SK-N-SH (cell line): ENCODE measurements at regions not wholly inside any gene's neighbourhood (a gene's known extent, or its start where the extent isn't known, plus 50 kb on each side); places are given as distances from the start of the nearest gene placed in this dataset.

Experiments
- CTCF ChIA-PET: fragments of 300-600, 350-600 bp; formaldehyde crosslinking; extraction: SDS; loops from one replicate; lab custom pipeline; 2021; lab: Yijun Ruan, JAX
- POLR2A ChIA-PET: fragments of 350-600 bp; sonication (Branson Sonifier 250); formaldehyde crosslinking; extraction: SDS; loops from one replicate; lab custom pipeline; 2020; ENCODE audit warnings: antibody characterized with exemption, inconsistent platforms; lab: Yijun Ruan, JAX
- DNase-seq: peaks from one replicate; pipeline ENCODE4 v3.0.0; 2012
- H2AFZ ChIP-seq: fragments of 200-600 bp; sonication (generic); 2 replicates; pipeline ENCODE4 v1.8.1; 2016; ENCODE audit warnings: antibody characterized with exemption, mild to moderate bottlenecking, low read depth
- H3F3A ChIP-seq: fragments of 200-600 bp; sonication (generic); replicated peaks from 2 replicates; pipeline ENCODE3; 2016; ENCODE audit warnings: antibody characterized with exemption, mild to moderate bottlenecking; ENCODE audit not compliant: insufficient read depth
- H3K27ac ChIP-seq, 2 experiments: fragments of 200-500 bp in 1 of 2; fragments of 200-600 bp in 1 of 2; sonication (Bioruptor generic) in 1 of 2; sonication (generic), shearing (Covaris generic) in 1 of 2; 2 replicates each; pipeline versions ENCODE4 v1.5.1 to v1.6.1; 2014 to 2016; ENCODE audit warnings: low read depth in 2 of 2, inconsistent platforms in 1 of 2, low read length in 1 of 2, mild to moderate bottlenecking in 1 of 2, mixed read lengths in 1 of 2
- H3K27me3 ChIP-seq: fragments of 200-600 bp; sonication (generic), shearing (Covaris generic); 2 replicates; pipeline ENCODE4 v1.6.1; 2016; ENCODE audit warnings: mixed run types; ENCODE audit not compliant: insufficient read depth
- H3K36me3 ChIP-seq, 2 experiments: fragments of 200-500 bp in 1 of 2; fragments of 200-600 bp in 1 of 2; sonication (Bioruptor generic) in 1 of 2; sonication (generic) in 1 of 2; replicated peaks in 1 of 2; 2 replicates each; pipeline versions ENCODE3 to v1.5.1; 2014 to 2016; ENCODE audit warnings: low read length in 1 of 2, mild to moderate bottlenecking in 1 of 2; ENCODE audit not compliant: insufficient read depth in 2 of 2, control insufficient read depth in 1 of 2
- H3K4me1 ChIP-seq, 2 experiments: fragments of 200-500 bp in 1 of 2; fragments of 200-600 bp in 1 of 2; sonication (Bioruptor generic) in 1 of 2; sonication (generic), shearing (Covaris generic) in 1 of 2; 2 replicates each; pipeline versions ENCODE4 v1.5.1 to v1.6.1; 2014 to 2016; ENCODE audit warnings: low read depth in 1 of 2, low read length in 1 of 2, mixed run types in 1 of 2; ENCODE audit not compliant: insufficient read depth in 2 of 2, control insufficient read depth in 1 of 2
- H3K4me2 ChIP-seq: fragments of 200-600 bp; sonication (generic), shearing (Covaris generic); 2 replicates; pipeline ENCODE4 v1.6.1; 2017; ENCODE audit warnings: mixed run types
- H3K4me3 ChIP-seq, 2 experiments: fragments of 200-500 bp in 1 of 2; fragments of 200-600 bp in 1 of 2; sonication (Bioruptor generic) in 1 of 2; sonication (generic), shearing (Covaris generic) in 1 of 2; 2 replicates each; pipeline versions ENCODE4 v1.5.1 to v1.8.1; 2014 to 2016; ENCODE audit warnings: low read depth in 2 of 2, inconsistent platforms in 1 of 2, low read length in 1 of 2, mild to moderate bottlenecking in 1 of 2, mixed read lengths in 1 of 2, moderate library complexity in 1 of 2
- H3K79me2 ChIP-seq: fragments of 200-600 bp; sonication (generic); 2 replicates; pipeline ENCODE4 v1.8.1; 2017; ENCODE audit warnings: mild to moderate bottlenecking; ENCODE audit not compliant: insufficient read depth
- H3K9ac ChIP-seq: fragments of 200-600 bp; sonication (generic); 2 replicates; pipeline ENCODE4 v1.6.1; 2017; ENCODE audit warnings: mixed run types
- H3K9me2 ChIP-seq: fragments of 200-600 bp; sonication (generic); 2 replicates; pipeline ENCODE4 v1.6.1; 2017; ENCODE audit warnings: mixed run types
- H3K9me3 ChIP-seq: fragments of 200-600 bp; sonication (generic); 2 replicates; pipeline ENCODE4 v1.6.1; 2017; ENCODE audit warnings: mixed run types, mild to moderate bottlenecking, moderate library complexity
- H4K20me1 ChIP-seq: fragments of 200-600 bp; sonication (generic); 2 replicates; pipeline ENCODE4 v1.6.1; 2017; ENCODE audit warnings: mild to moderate bottlenecking, mixed run types; ENCODE audit not compliant: insufficient read depth
- CHD2 ChIP-seq: fragments of 150-350 bp; IDR thresholded peaks from 2 replicates; pipeline ENCODE4 v1.6.1; 2018; ENCODE audit warnings: low read length; ENCODE audit not compliant: partially characterized antibody
- CTCF ChIP-seq: fragments of 200-600 bp; sonication (generic); IDR thresholded peaks from 2 replicates; pipeline ENCODE4 v1.6.1; 2017; ENCODE audit warnings: antibody characterized with exemption, mild to moderate bottlenecking, moderate library complexity
- ELF1 ChIP-seq: IDR thresholded peaks from 2 replicates; pipeline ENCODE4 v1.4.0; 2012
- EP300 ChIP-seq, 2 experiments: IDR thresholded peaks; 2 replicates each; pipeline versions ENCODE4 v1.4.0 to v1.6.1; 2012; ENCODE audit warnings: borderline replicate concordance in 1 of 2, low read depth in 1 of 2, low read length in 1 of 2
- EZH2phosphoT487 ChIP-seq: fragments of 200-600 bp; sonication (generic); IDR thresholded peaks from 2 replicates; pipeline ENCODE4 v1.6.1; 2017; ENCODE audit warnings: low read depth, mixed run types, mild to moderate bottlenecking, antibody characterized with exemption, moderate library complexity, borderline replicate concordance
- FOXJ3 ChIP-seq: sonication (generic); formaldehyde crosslinking; IDR thresholded peaks from 2 replicates; pipeline ENCODE4 v1.5.1; 2020; ENCODE audit warnings: mild to moderate bottlenecking, missing genetic modification reagents
- MEF2A ChIP-seq: IDR thresholded peaks from 2 replicates; pipeline ENCODE4 v1.4.0; 2012; ENCODE audit warnings: low read depth, borderline replicate concordance
- MXI1 ChIP-seq: IDR thresholded peaks from 2 replicates; pipeline ENCODE4 v1.6.1; 2012; ENCODE audit warnings: mild to moderate bottlenecking, low read depth, low read length, improper control_type of control experiment
- PBX3 ChIP-seq: IDR thresholded peaks from 2 replicates; pipeline ENCODE4; 2012
- RAD21 ChIP-seq: IDR thresholded peaks from 2 replicates; pipeline ENCODE4 v1.6.1; 2012; ENCODE audit warnings: mild to moderate bottlenecking, low read length
- REST ChIP-seq: IDR thresholded peaks from 2 replicates; pipeline ENCODE4 v1.6.1; 2012; ENCODE audit warnings: mild to moderate bottlenecking, low read depth, low read length, moderate library complexity
- SMC3 ChIP-seq: IDR thresholded peaks from 2 replicates; pipeline ENCODE4 v1.6.1; 2012; ENCODE audit warnings: low read depth, low read length, improper control_type of control experiment
- TAF1 ChIP-seq: IDR thresholded peaks from 2 replicates; pipeline ENCODE4 v1.6.1; 2012; ENCODE audit warnings: low read depth, mild to moderate bottlenecking, low read length, moderate library complexity, borderline replicate concordance
- TEAD4 ChIP-seq: IDR thresholded peaks from 2 replicates; pipeline ENCODE4 v1.4.0; 2012; ENCODE audit warnings: mild to moderate bottlenecking, borderline replicate concordance; ENCODE audit not compliant: insufficient read depth
- USF1 ChIP-seq: IDR thresholded peaks from 2 replicates; pipeline ENCODE4 v1.4.0; 2012; ENCODE audit warnings: low read depth, borderline replicate concordance
- ZBTB33 ChIP-seq: IDR thresholded peaks from 2 replicates; pipeline ENCODE4 v1.4.0; 2012; ENCODE audit warnings: low read depth, borderline replicate concordance
- WGBS: methylation state at CpG from one replicate; pipeline ENCODE4 v1.1.6; 2017; ENCODE audit warnings: low lambda C conversion rate; 5-methylcytosine and 5-hydroxymethylcytosine counted together

- no peak overlapping the region; the same call in 1 of the 2 replicates for H3K9ac ChIP-seq
- no peak overlapping the region for H3K4me2 ChIP-seq
- no peak for DNase-seq
- WGBS = 79% methylated on average over 1 of the region's 1 CpG
- H3K9me2 ChIP-seq = no peaks in the 10 kb centered on the region
- no peaks in the 10 kb centered on the region for H3K36me3 ChIP-seq
- peak overlapping the region in 1 of 2 experiments; percentile 35; a peak in 1 of 4 replicates for H3K27ac ChIP-seq
- H2AFZ ChIP-seq = no peak overlapping the region
- ChIA-PET CTCF (interaction anchor here (0.9 kb wide), 1 partner anchor 691 kb away, joined by 3 read pairs; no protein-coding TSS in a partner anchor), POLR2A (no interaction called here)
- H3F3A ChIP-seq = peaks cover 19% of the 10 kb centered on the region
- no peak overlapping the region for H3K4me3 ChIP-seq
- no peaks in the 10 kb centered on the region for H3K27me3 ChIP-seq
- no peaks in the 10 kb centered on the region for H3K79me2 ChIP-seq
- no peak for TF ChIP-seq FOXJ3 (CRISPR knock-in tag)
- no peak for TF ChIP-seq TAF1
- no peak for TF ChIP-seq TEAD4
- no peak for TF ChIP-seq ELF1
- TF ChIP-seq SMC3 = no peak
- peaks cover 7 to 10% of the 10 kb centered on the region in 2 experiments; a peak in 2 of 4 replicates for H3K4me1 ChIP-seq
- no peaks in the 10 kb centered on the region for H3K9me3 ChIP-seq
- no peaks in the 10 kb centered on the region for H4K20me1 ChIP-seq
Measured at GRCh38 chr7:79988653-79989052, 146.0 kb upstream of the GNAI1 start.

GRCh38 chr7:79984210-79984609 lies 150.4 kb upstream of the GNAI1 start:
- no peaks in the 10 kb centered on the region for H3K9me3 ChIP-seq
- 38% methylated on average over 2 of the region's 2 CpGs for WGBS
- no peak for TF ChIP-seq EZH2phosphoT487
- no peak for TF ChIP-seq CTCF
- TF ChIP-seq ZBTB33 = no peak
- TF ChIP-seq MEF2A = no peak
- no peak for TF ChIP-seq RAD21
- no peak for TF ChIP-seq MXI1
- peak in 1 of 2 experiments; percentile 53; a peak in 1 of 4 replicates for TF ChIP-seq EP300 (IDR thresholded peaks at IDR 0.05; ENCODE audit: borderline replicate concordance in 1 of 2, low read depth in 1 of 2, low read length in 1 of 2)
- no peak for TF ChIP-seq USF1
- TF ChIP-seq PBX3 = peak; percentile 0; the same call in 1 of the 2 replicates
- TF ChIP-seq TEAD4 = peak; percentile 46; the same call in 1 of the 2 replicates
- no peak for TF ChIP-seq CHD2
- TF ChIP-seq REST = no peak

More at GRCh38 chr7:79984210-79984609, 150.4 kb upstream of the GNAI1 start:
- Histone ChIP-seq H2AFZ (peak overlapping the region; percentile 5; the same call in 1 of the 2 replicates), H3K9me2 (no peaks in the 10 kb centered on the region), H3K27ac (peak overlapping the region in 1 of 2 experiments; percentile 72; a peak in 2 of 4 replicates), H3K9ac (peak overlapping the region; percentile 1; the same call in 1 of the 2 replicates), H3K4me3 (no peak overlapping the region), H3F3A (peaks cover 36% of the 10 kb centered on the region), H3K4me2 (no peak overlapping the region), H4K20me1 (no peaks in the 10 kb centered on the region), H3K27me3 (no peaks in the 10 kb centered on the region), H3K79me2 (no peaks in the 10 kb centered on the region), H3K36me3 (no peaks in the 10 kb centered on the region), H3K4me1 (peaks cover 23 to 31% of the 10 kb centered on the region in 2 experiments; a peak in 2 of 4 replicates)
- POLR2A ChIA-PET = no interaction called here
- DNase-seq = no peak
- CTCF ChIA-PET = no interaction called here
